ENCODE measurements at regions not wholly inside any gene's neighbourhood (a gene's known extent, or its start where the extent isn't known, plus 50 kb on each side); places are given as distances from the start of the nearest gene placed in this dataset.

- TF ChIP-seq CTCF (IDR thresholded peaks at IDR 0.05; ENCODE audit: poor library complexity, severe bottlenecking) = no peak
- TF ChIP-seq REST (IDR thresholded peaks at IDR 0.05; ENCODE audit: borderline replicate concordance) = no peak
- no peak for TF ChIP-seq TAF1 (IDR thresholded peaks at IDR 0.05; ENCODE audit: low read depth)
- no peak for TF ChIP-seq EZH2 (IDR thresholded peaks at IDR 0.05; ENCODE audit: borderline replicate concordance, insufficient read depth, low read length, poor library complexity, severe bottlenecking)
- no peak for TF ChIP-seq EP300 (conservative IDR thresholded peaks at IDR 0.05; ENCODE audit: poor library complexity, severe bottlenecking)
- TF ChIP-seq POLR2AphosphoS5 (IDR thresholded peaks at IDR 0.05) = no peak
- no peak for TF ChIP-seq RAD21 (conservative IDR thresholded peaks at IDR 0.05)
- no peak for TF ChIP-seq SMC3 (conservative IDR thresholded peaks at IDR 0.05; ENCODE audit: poor library complexity)
Measured at GRCh38 chr11:119957951-119958350, 180.0 kb downstream of the TRIM29 start.
